CD4-positive, alpha-beta T cell treated with Interleukin-15 for 1 hour (primary cell): ENCODE measurements at regions not wholly inside any gene's neighbourhood (a gene's known extent, or its start where the extent isn't known, plus 50 kb on each side); places are given as distances from the start of the nearest gene placed in this dataset.

Source experiments
- DNase-seq: peaks from one replicate; pipeline ENCODE4 v3.0.0-alpha.2; 2020

GRCh38 chr20:11101696-11102095 lies 427.9 kb upstream of the JAG1 start:
- DNase-seq: no peak

GRCh38 chr20:11103866-11104265 lies 430.1 kb upstream of the JAG1 start:
- DNase-seq: no peak

- no peak for DNase-seq
Measured at GRCh38 chr20:11108102-11108810, 434.5 kb upstream of the JAG1 start.

GRCh38 chr20:11110535-11110934 lies 436.7 kb upstream of the JAG1 start:
- no peak for DNase-seq

- DNase-seq: no peak
Measured at GRCh38 chr20:11111191-11111590, 437.4 kb upstream of the JAG1 start.

GRCh38 chr20:11112832-11113231 lies 439.0 kb upstream of the JAG1 start:
- DNase-seq: no peak

- DNase-seq: no peak
Measured at GRCh38 chr20:11114382-11114781, 440.6 kb upstream of the JAG1 start.

- DNase-seq: no peak
Measured at GRCh38 chr20:11117808-11118528, 444.2 kb upstream of the JAG1 start.

- DNase-seq: no peak
Measured at GRCh38 chr20:11118802-11119380, 445.1 kb upstream of the JAG1 start.

- no peak for DNase-seq
Measured at GRCh38 chr20:11119573-11119972, 445.8 kb upstream of the JAG1 start.

- DNase-seq: no peak
Measured at GRCh38 chr20:11120431-11120830, 446.6 kb upstream of the JAG1 start.

GRCh38 chr20:11124849-11125505 lies 451.2 kb upstream of the JAG1 start:
- no peak for DNase-seq

- no peak for DNase-seq
Measured at GRCh38 chr20:11128220-11128718, 454.5 kb upstream of the JAG1 start.

- no peak for DNase-seq
Measured at GRCh38 chr20:11128721-11129120, 454.9 kb upstream of the JAG1 start.

GRCh38 chr20:11130554-11131166 lies 456.9 kb upstream of the JAG1 start:
- no peak for DNase-seq

GRCh38 chr20:11132819-11133415 lies 459.1 kb upstream of the JAG1 start:
- DNase-seq: no peak

GRCh38 chr20:11136691-11137090 lies 462.9 kb upstream of the JAG1 start:
- DNase-seq: no peak

- DNase-seq: no peak
Measured at GRCh38 chr20:11137688-11138087, 463.9 kb upstream of the JAG1 start.

- DNase-seq: no peak
Measured at GRCh38 chr20:11140359-11140758, 466.6 kb upstream of the JAG1 start.

- no peak for DNase-seq
Measured at GRCh38 chr20:11143481-11143880, 469.7 kb upstream of the JAG1 start.

GRCh38 chr20:11144114-11144950 lies 470.5 kb upstream of the JAG1 start:
- no peak for DNase-seq

- no peak for DNase-seq
Measured at GRCh38 chr20:11145616-11146015, 471.8 kb upstream of the JAG1 start.
